ENCODE measurements at regions not wholly inside any gene's neighbourhood (a gene's known extent, or its start where the extent isn't known, plus 50 kb on each side); places are given as distances from the start of the nearest gene placed in this dataset.

DNA sequence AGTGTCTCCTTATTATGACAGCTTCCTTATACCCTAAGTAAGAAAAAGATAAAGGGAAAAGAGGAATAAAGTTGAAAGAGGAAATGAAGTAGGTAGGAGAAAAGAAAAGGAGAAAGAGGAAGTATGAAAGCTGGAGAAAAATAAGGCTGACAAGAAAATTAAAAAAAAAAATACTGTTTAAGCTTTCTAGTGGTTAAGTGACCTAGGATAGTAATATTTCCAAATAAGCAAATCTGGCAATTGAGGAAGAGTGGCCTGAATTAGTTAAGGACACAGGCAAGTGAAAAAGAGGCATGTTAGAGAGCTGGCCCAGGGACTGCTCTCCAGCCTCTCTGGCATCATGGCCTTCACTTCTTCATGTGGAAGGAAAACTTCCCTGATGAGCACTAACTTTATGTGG lies 76.5 kb upstream of the ADGRF1 start:
- DNase-seq: no peak

- DNase-seq: no peak
Measured at GRCh38 chr6:47117314-47117713, 75.2 kb upstream of the ADGRF1 start.

- no peak for DNase-seq
Measured at GRCh38 chr6:47116606-47117005, 74.5 kb upstream of the ADGRF1 start.

DNA sequence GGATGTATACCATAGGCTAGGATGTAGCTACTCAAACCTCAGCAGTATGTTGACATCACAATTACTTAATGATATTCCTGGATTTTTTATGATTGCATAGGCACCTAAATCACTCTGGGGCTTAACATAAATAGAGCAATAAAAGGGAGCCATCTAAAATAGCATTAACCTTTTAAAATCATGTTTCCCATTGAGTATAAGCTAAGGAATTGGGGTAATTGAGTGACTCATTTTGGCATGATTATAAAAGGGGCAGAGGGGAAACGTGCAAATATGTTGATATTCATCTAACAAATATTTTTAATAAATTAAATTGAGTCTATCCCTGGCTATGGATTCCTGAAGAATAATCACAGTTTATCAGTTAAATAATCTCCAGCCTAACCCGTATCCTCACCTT lies 74.0 kb upstream of the ADGRF1 start:
- no peak for DNase-seq

GRCh38 chr6:47114460-47114859 lies 72.3 kb upstream of the ADGRF1 start:
- DNase-seq: no peak

DNA sequence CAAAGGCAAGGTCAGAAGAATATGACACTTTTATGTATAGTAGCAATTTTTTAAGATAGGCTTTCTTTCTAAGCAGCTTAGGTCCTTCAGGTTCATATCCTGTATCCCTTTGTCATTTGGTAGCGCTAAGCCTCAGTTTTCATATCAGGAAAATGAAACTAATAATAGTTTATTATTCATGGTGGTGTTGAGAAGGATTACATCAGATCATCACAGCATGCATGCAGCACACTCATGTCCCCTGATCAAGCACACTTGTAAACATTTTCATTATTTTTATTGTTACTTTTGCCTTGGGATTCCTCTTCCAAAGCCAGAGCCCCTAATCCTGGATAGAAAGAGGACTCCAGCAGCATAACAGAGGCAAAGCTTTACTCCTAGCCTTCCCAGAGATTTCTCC lies 70.2 kb upstream of the ADGRF1 start:
- no peak for DNase-seq

DNA sequence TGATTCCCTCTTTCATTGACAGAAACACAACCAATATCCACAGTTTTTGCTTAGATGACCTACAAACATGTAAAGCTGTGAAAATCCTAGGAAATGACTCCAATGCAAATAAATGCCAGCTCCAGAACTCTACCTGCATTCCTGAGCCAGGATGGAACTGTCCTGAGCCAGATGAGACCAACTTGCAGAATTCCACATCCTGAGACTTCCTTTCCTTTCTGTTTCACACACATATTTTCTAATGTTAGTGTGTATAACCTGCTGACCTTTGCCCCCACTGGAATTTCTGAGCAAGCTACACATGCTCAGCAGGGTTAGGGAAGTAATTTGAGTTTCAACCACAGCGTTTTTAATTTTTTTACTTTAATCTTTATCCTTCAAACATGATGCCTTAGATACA lies 69.6 kb upstream of the ADGRF1 start:
- DNase-seq: no peak

- no peak for DNase-seq
Measured at GRCh38 chr6:47109281-47109680, 67.1 kb upstream of the ADGRF1 start.

GRCh38 chr6:47106721-47107197 lies 64.6 kb upstream of the ADGRF1 start:
- no peak for DNase-seq

GRCh38 chr6:47106216-47106615 lies 64.1 kb upstream of the ADGRF1 start:
- DNase-seq: no peak

DNA sequence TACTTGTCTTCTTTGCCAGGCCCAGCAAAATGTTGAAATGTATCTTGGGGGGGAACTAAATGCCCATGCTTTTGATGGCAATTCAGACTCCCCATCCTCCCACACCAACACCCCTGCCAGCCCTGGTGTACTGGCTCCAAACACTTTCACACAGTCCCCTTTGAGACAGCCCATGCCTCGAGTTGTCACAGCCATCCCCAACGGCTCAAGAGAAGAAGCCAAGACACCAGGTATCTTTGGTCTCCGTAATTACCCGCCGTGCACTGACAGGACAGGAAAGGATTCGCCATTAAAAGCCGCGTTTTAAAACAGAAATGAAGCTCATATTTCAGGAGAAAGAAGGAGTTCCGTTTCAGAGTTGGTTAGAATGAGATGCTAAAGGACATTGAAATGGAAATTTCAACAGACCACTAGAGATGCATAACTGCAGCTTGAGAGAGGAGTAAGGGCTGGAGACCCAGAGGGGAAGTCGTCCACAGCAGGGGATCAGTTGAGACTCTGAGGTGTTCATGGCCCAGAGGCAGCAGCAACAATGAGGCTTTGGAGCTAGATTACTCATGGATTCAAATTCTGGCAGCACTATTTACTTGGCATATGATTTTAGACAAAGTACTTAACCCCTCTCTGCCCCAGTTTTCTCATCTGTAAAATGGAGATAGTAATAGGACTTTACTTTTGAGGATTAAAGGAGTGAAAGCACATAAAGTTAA lies 63.5 kb upstream of the ADGRF1 start:
- no peak for DNase-seq

DNA sequence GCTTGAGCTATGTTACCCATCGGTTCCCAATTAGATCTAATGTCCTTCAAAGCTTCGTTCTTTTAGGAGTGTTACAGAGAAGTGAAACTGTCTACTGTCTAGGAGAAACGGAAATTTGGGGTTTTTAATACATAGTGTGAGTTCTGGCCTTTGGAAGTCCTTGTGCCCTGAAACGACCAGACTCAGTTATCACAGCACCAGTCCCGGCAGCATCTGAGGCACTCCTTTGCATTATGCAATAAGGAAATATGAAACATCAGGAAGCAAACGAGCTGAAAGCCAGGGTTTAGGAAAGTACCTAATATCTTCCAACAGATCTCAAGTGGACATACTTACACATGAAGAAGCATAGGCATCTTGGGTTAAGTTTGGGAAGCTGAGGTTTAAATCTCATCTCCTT lies 61.8 kb upstream of the ADGRF1 start:
- no peak for DNase-seq

GRCh38 chr6:47102331-47102730 lies 60.2 kb upstream of the ADGRF1 start:
- no peak for DNase-seq

GRCh38 chr6:47098570-47098993 lies 56.5 kb upstream of the ADGRF1 start:
- DNase-seq: no peak

DNA sequence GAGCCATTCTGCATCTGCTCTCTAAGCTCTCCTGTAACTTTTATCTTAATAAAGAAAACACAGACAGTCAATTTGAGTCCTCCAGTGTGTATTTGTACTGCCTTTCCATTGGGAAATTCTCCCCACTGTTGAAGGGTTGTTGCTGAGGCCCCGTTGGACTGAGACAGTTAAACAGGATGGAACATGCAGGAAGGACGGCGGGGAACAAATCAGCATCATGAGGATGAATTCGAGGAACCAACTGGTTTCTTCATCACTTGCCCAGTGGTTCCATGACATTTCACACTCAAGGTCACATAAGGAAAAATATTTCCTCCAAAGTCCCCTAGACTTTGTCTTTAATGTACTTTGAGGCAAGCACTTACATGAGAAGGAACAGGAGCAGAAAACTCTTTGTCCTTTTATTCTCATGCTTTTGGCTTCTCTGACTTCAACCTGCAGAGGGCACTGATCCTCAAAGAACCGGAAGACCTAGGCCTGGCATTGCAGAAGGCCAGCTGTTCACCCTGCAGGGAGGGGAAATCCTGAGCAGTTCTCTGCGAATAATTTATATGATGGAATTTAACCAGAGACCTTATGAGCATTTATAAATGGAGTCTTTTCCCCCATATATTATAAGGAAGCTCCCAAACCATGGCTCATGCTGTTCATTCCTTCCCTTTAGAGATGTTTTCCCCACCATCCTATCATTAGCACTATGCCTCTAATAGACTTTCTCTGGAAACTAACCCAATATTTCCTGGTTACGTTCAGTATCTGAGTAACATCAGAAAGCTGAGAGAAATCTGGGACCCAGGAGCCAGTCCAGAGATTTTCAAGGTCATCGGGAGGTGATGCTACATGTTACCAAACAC lies 55.2 kb upstream of the ADGRF1 start:
- peak in 43 of 58 donors; percentile 5 to 78 (median 37) for DNase-seq

DNA sequence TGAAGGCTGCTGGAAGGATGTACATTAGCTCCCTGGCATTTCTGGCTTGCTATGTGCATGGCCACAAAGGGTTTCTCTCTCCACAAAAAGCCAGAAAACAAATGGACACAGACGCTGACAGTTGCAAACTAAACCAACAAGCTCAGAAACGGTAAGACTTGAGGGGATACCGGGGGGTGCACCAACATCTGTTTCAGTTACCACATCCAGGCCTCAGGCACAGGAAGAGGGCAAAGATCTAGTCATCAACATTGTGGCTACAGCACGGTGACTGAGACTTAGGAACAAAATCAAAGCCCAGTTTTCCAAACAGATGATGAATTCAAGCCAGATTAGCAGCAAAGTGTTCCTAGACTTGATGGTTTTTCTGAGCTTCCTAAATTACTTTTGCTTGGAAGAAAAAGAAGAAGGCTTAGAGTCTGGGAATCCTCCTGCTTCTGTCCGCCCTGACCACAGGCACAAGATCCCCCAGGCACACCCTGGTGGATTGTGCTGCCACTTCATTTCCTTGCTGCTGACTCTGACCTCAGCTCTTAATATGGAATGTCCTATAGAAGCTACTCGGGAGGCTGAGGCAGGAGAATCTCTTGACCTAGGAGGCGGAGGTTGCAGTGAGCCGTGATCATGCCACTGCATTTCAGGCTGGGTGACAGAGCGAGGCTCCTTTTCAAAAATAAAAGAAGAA lies 54.2 kb upstream of the ADGRF1 start:
- no peak for DNase-seq

- no peak for DNase-seq
Measured at GRCh38 chr6:47094241-47094925, 52.3 kb upstream of the ADGRF1 start.

DNA sequence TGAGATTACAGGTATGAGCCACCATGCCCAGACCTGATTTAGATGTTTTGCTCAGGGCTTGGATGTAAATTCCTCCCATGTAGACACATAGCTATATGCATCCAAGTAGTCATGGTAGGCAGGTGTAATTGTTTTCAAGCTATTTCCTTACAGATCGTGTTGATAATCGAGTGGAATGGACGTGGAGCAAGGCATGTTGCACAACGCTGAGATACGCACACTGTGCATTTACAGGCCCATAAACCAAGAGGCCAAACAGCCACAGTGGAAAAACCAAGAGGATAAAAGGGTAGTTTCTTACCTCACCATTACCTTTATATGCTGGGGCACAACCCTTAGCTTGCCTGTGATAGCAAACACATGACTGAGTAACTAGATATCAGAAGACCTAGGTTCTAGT lies 51.0 kb upstream of the ADGRF1 start:
- DNase-seq: no peak

DNA sequence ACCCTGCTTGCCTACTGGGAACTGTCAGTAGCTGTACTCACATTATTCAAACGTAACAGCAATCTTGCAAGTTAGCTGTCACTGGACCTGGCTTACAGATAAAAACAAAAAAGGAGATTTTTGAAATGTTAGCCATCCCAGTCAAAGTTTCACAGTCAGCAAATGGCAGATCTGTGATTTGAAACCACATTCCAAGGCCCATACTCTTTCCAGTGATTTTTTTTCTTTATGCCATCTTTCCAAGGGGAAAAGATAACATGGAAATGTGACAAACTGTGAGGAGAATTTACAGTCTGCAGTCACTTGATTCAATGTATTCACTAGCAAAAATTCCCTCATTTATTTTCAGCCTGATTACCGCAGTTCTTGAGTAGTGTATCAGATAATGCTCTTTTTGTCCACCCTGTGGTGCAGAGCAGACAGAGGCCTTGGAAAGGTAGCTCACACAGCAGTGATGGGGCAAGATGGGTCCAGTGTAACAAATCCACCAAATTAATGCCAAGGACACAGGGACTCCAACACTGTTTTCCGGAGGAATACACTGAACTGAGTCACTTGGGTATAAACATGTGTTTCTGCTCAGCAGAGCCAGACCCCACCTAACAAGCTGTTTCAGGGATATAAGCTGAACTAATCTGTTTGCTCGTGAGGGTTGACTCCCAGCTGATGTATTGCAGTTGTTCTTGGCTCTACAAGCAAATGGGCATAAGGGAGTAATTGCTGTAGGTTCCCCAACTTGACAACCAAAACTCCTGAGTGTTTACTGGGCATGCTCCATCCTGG lies 49.9 kb upstream of the ADGRF1 start:
- DNase-seq: no peak

Data from anterior cingulate cortex (tissue), 58 donors.